ENCODE measurements at regions not wholly inside any gene's neighbourhood (a gene's known extent, or its start where the extent isn't known, plus 50 kb on each side); places are given as distances from the start of the nearest gene placed in this dataset.

- intact Hi-C loops (cut with DNase I) = no loop called here
- Histone ChIP-seq H3K4me1 (replicated peaks) (no peaks in the 10 kb centered on the region), H3K9me3 (no peaks in the 10 kb centered on the region), H3K4me3 (no peak overlapping the region), H3K27me3 (replicated peaks; ENCODE audit: insufficient read depth) (no peaks in the 10 kb centered on the region), H3K27ac (no peak overlapping the region), H3K36me3 (no peaks in the 10 kb centered on the region)
- TF ChIP-seq POLR2A (IDR thresholded peaks at IDR 0.05) = no peak
- no peak for TF ChIP-seq POLR2AphosphoS5 (IDR thresholded peaks at IDR 0.05)
- TF ChIP-seq CTCF (IDR thresholded peaks at IDR 0.05) = no peak
- DNase-seq (ENCODE audit: low spot score) = no peak
- WGBS = 90% methylated on average over 8 of the region's 8 CpGs
Observed at GRCh38 chr5:2284678-2285077, 402.0 kb upstream of the IRX4 start.

- TF ChIP-seq POLR2AphosphoS5 (IDR thresholded peaks at IDR 0.05) = no peak
- TF ChIP-seq CTCF (IDR thresholded peaks at IDR 0.05) = no peak
- TF ChIP-seq POLR2A (IDR thresholded peaks at IDR 0.05) = no peak
- intact Hi-C loops (cut with DNase I) = no loop called here
- 97% methylated on average over 10 of the region's 10 CpGs for WGBS
- DNase-seq (ENCODE audit: low spot score) = no peak
- Histone ChIP-seq H3K27ac (no peak overlapping the region), H3K4me3 (no peak overlapping the region), H3K9me3 (no peaks in the 10 kb centered on the region), H3K27me3 (replicated peaks; ENCODE audit: insufficient read depth) (no peaks in the 10 kb centered on the region), H3K36me3 (no peaks in the 10 kb centered on the region), H3K4me1 (replicated peaks) (no peaks in the 10 kb centered on the region)
Observed at GRCh38 chr5:2283481-2284045, 400.8 kb upstream of the IRX4 start.

DNA sequence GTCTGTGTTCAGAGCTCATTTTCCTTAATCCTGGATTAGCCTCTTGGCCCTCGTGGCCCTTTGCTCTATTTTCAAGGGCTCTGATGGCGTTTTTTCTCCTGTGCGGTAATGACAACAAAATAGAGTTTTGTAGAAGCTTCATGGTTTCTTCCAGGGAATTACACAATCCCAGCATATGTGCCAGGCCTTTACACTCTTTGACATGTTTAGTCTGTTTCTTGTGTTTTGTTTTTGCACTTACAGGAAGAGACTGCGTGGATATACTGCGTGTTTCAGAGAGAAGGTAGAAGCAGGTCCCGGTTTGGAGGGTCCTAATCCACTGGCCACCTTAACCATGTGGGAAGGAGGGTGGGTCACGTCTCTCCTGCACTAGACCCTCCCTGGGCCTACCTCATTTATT, 400.2 kb upstream of the IRX4 start:
- Histone ChIP-seq H3K4me1 (replicated peaks) (no peaks in the 10 kb centered on the region), H3K9me3 (no peaks in the 10 kb centered on the region), H3K4me3 (no peak overlapping the region), H3K27ac (no peak overlapping the region), H3K27me3 (replicated peaks; ENCODE audit: insufficient read depth) (no peaks in the 10 kb centered on the region), H3K36me3 (no peaks in the 10 kb centered on the region)
- intact Hi-C loops (cut with DNase I) = no loop called here
- DNase-seq (ENCODE audit: low spot score) = no peak
- no peak for TF ChIP-seq CTCF (IDR thresholded peaks at IDR 0.05)
- no peak for TF ChIP-seq POLR2AphosphoS5 (IDR thresholded peaks at IDR 0.05)
- TF ChIP-seq POLR2A (IDR thresholded peaks at IDR 0.05) = no peak
- WGBS = 83% methylated on average over 7 of the region's 7 CpGs

DNA sequence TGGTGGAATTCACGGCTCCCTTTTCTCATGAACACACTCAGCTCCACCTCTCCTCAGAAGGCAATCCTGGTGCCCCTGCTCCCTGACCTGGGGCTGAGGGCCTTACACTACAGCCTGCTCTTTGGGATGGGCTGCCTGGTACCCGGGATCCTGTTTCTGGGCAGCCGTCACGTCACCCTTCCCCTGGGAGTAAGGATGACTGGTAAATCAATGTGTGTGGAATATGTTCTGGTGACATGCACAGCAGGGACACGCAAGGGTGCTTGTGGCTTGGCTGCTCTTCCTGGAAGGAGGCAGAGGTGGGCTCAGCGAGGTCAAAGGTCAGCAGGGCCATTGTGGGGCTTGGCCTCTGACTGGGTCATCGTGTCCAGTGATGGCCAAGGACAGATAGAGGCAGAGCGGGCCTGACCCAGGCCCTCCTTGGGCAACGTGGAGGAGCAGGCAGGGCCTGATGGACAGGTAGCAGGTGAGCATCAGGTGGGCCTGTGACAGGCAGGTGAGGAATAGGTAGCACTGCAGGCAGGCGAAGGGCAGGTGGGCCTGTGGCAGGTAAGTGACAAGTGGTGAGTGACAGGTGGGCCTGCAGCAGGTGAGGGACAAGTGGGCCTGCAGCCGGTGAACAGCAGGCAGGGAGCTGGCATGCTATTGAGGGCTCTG, 399.4 kb upstream of the IRX4 start:
- no peaks in the 10 kb centered on the region for H3K4me1 ChIP-seq (replicated peaks)
- DNase-seq (ENCODE audit: low spot score) = no peak
- no peaks in the 10 kb centered on the region for H3K36me3 ChIP-seq
- 69% methylated on average over 11 of the region's 11 CpGs for WGBS
- H3K27me3 ChIP-seq (replicated peaks; ENCODE audit: insufficient read depth) = no peaks in the 10 kb centered on the region
- intact Hi-C loops (cut with DNase I) = no loop called here
- TF ChIP-seq POLR2AphosphoS5 (IDR thresholded peaks at IDR 0.05) (no peak), POLR2A (IDR thresholded peaks at IDR 0.05) (no peak), CTCF (IDR thresholded peaks at IDR 0.05) (no peak)
- no peak overlapping the region for H3K27ac ChIP-seq
- no peaks in the 10 kb centered on the region for H3K9me3 ChIP-seq
- H3K4me3 ChIP-seq = no peak overlapping the region

DNA sequence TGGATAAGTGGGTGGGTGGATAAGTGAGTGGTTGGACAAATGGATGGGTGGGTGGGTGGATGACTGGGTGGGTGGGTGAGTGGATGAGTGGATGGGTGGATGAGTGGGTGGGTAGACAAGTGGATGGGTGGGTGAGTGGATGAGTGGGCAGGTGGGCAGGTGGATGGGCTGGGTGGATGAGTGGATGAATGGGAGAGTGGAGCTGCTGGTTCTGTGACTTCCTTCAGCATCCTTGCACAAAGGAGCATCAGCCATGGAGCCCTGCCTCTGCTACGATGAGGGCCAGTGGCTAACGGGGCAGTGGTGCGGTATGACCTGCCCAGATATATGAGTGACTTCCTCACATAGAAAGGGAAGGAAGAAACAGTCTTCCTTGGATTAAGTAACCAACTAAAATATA, 398.7 kb upstream of the IRX4 start:
- Histone ChIP-seq H3K4me3 (no peak overlapping the region), H3K9me3 (no peaks in the 10 kb centered on the region), H3K4me1 (replicated peaks) (no peaks in the 10 kb centered on the region), H3K27me3 (replicated peaks; ENCODE audit: insufficient read depth) (no peaks in the 10 kb centered on the region), H3K36me3 (no peaks in the 10 kb centered on the region), H3K27ac (no peak overlapping the region)
- 82% methylated on average over 3 of the region's 3 CpGs for WGBS
- intact Hi-C loops (cut with DNase I) = no loop called here
- no peak for TF ChIP-seq POLR2A (IDR thresholded peaks at IDR 0.05)
- TF ChIP-seq POLR2AphosphoS5 (IDR thresholded peaks at IDR 0.05) = no peak
- TF ChIP-seq CTCF (IDR thresholded peaks at IDR 0.05) = no peak
- no peak for DNase-seq (ENCODE audit: low spot score)
